GM12872 (cell line): ENCODE measurements at regions not wholly inside any gene's neighbourhood (a gene's known extent, or its start where the extent isn't known, plus 50 kb on each side); places are given as distances from the start of the nearest gene placed in this dataset.

Experiments
- CTCF ChIP-seq: IDR thresholded peaks from 3 replicates; pipeline ENCODE4 v1.5.1; 2011; ENCODE audit warnings: low read depth, mild to moderate bottlenecking, low read length, moderate library complexity; ENCODE audit not compliant: insufficient read depth

GRCh38 chr7:106405697-106406141 lies 120.9 kb upstream of the NAMPT start:
- TF ChIP-seq CTCF = no peak

- no peak for TF ChIP-seq CTCF
Observed at GRCh38 chr7:106402898-106403297, 118.1 kb upstream of the NAMPT start.

GRCh38 chr7:106400923-106401322 lies 116.1 kb upstream of the NAMPT start:
- TF ChIP-seq CTCF = no peak

- no peak for TF ChIP-seq CTCF
Observed at GRCh38 chr7:106398786-106399185, 114.0 kb upstream of the NAMPT start.

GRCh38 chr7:106397994-106398393 lies 113.2 kb upstream of the NAMPT start:
- no peak for TF ChIP-seq CTCF

- TF ChIP-seq CTCF = no peak
Observed at GRCh38 chr7:106394526-106394925, 109.7 kb upstream of the NAMPT start.

- no peak for TF ChIP-seq CTCF
Observed at GRCh38 chr7:106393564-106394251, 108.9 kb upstream of the NAMPT start.
